ENCODE measurements at regions not wholly inside any gene's neighbourhood (a gene's known extent, or its start where the extent isn't known, plus 50 kb on each side); places are given as distances from the start of the nearest gene placed in this dataset.

DNA sequence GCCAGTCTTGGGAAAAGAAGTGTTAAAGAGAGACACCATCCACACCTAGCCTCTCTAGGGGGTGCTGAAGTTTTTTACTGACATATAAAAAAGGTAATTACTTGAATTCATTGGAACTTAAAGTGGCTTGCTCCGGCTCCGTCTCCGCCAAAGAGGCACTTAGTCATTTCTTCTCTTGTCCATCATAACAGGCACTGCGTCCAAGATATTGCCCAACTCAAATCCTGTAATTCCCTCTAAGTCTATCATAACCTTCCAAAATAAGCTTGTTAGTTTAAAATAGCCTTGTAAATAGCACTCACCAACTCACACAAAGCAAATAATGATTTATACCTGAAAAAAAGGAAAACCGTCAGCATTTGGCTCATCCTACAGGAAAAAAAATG, 160.5 kb downstream of the ZBTB18 start:
- no peaks in the 10 kb centered on the region for H3K27me3 ChIP-seq (ENCODE audit: insufficient read depth, low read depth)
- H3K36me3 ChIP-seq (ENCODE audit: low read depth): no peaks in the 10 kb centered on the region
- H3K4me2 ChIP-seq: no peak overlapping the region
- TF ChIP-seq EZH2 (IDR thresholded peaks at IDR 0.05; ENCODE audit: low read depth) (no peak), CTCF (conservative IDR thresholded peaks at IDR 0.05) (no peak)
- DNase-seq: no peak
- BruUV-seq (replicated peaks): no TSS peak
- H3K9me2 ChIP-seq (ENCODE audit: insufficient read depth): no peaks in the 10 kb centered on the region; the same call in 1 of the 2 replicates
- no peak overlapping the region for H3K27ac ChIP-seq
- H3F3A ChIP-seq (ENCODE audit: insufficient read depth, low read depth): peaks cover 17% of the 10 kb centered on the region
- no peak overlapping the region for H3K4me3 ChIP-seq
- no peaks in the 10 kb centered on the region; the same call in 1 of the 2 replicates for H3K79me2 ChIP-seq (ENCODE audit: low read depth)
- no peaks in the 10 kb centered on the region; the same call in 1 of the 2 replicates for H3K9me3 ChIP-seq (ENCODE audit: insufficient read depth, low read depth)
- POLR2A ChIA-PET (ENCODE audit: unreplicated experiment): no interaction called here
- no peak overlapping the region for H2AFZ ChIP-seq
- peaks cover 36% of the 10 kb centered on the region for H3K4me1 ChIP-seq (replicated peaks; ENCODE audit: insufficient read depth)
- H4K20me1 ChIP-seq (ENCODE audit: insufficient read depth): no peaks in the 10 kb centered on the region
- intact Hi-C loops (cut with micrococcal nuclease; ENCODE audit: unreplicated experiment): loop anchor here (10.0 kb wide), 1 partner anchor 97 kb away; no protein-coding TSS in a partner anchor
- CTCF ChIA-PET: no interaction called here

- H2AFZ ChIP-seq: no peak overlapping the region
Observed at GRCh38 chr1:244212219-244212618, 161.1 kb downstream of the ZBTB18 start.

GRCh38 chr1:244212797-244213475, 161.9 kb downstream of the ZBTB18 start:
- H3K4me2 ChIP-seq: peak overlapping the region; percentile 74
- POLR2A ChIA-PET (ENCODE audit: unreplicated experiment): interaction anchor here (0.6 kb wide), 1 partner anchor 91 kb away, joined by 3 read pairs; no protein-coding TSS in a partner anchor
- H3K9me3 ChIP-seq (ENCODE audit: insufficient read depth, low read depth): no peaks in the 10 kb centered on the region; the same call in 1 of the 2 replicates
- H3K9me2 ChIP-seq (ENCODE audit: insufficient read depth): no peaks in the 10 kb centered on the region; the same call in 1 of the 2 replicates
- no TSS peak for BruUV-seq (replicated peaks)
- no peak overlapping the region for H3K4me3 ChIP-seq
- H3K36me3 ChIP-seq (ENCODE audit: low read depth): no peaks in the 10 kb centered on the region
- no peak overlapping the region for H2AFZ ChIP-seq
- DNase-seq: no peak
- H3K27ac ChIP-seq: peak overlapping the region; percentile 93
- H3K79me2 ChIP-seq (ENCODE audit: low read depth): no peaks in the 10 kb centered on the region; the same call in 1 of the 2 replicates
- H3K27me3 ChIP-seq (ENCODE audit: insufficient read depth, low read depth): no peaks in the 10 kb centered on the region
- intact Hi-C loops (cut with micrococcal nuclease; ENCODE audit: unreplicated experiment): loop anchor here (10.0 kb wide), 1 partner anchor 98 kb away; no protein-coding TSS in a partner anchor
- no peak for TF ChIP-seq CTCF (conservative IDR thresholded peaks at IDR 0.05)
- TF ChIP-seq EZH2 (IDR thresholded peaks at IDR 0.05; ENCODE audit: low read depth): no peak
- peaks cover 31% of the 10 kb centered on the region for H3K4me1 ChIP-seq (replicated peaks; ENCODE audit: insufficient read depth)
- H3F3A ChIP-seq (ENCODE audit: insufficient read depth, low read depth): peaks cover 17% of the 10 kb centered on the region
- no peaks in the 10 kb centered on the region for H4K20me1 ChIP-seq (ENCODE audit: insufficient read depth)
- CTCF ChIA-PET: no interaction called here

More at GRCh38 chr1:244212219-244212618, 161.1 kb downstream of the ZBTB18 start:
- Histone ChIP-seq H3F3A (ENCODE audit: insufficient read depth, low read depth) (peaks cover 17% of the 10 kb centered on the region), H3K9me3 (ENCODE audit: insufficient read depth, low read depth) (no peaks in the 10 kb centered on the region; the same call in 1 of the 2 replicates), H3K36me3 (ENCODE audit: low read depth) (no peaks in the 10 kb centered on the region), H3K9me2 (ENCODE audit: insufficient read depth) (no peaks in the 10 kb centered on the region; the same call in 1 of the 2 replicates), H3K79me2 (ENCODE audit: low read depth) (no peaks in the 10 kb centered on the region; the same call in 1 of the 2 replicates), H4K20me1 (ENCODE audit: insufficient read depth) (no peaks in the 10 kb centered on the region), H3K4me2 (no peak overlapping the region), H3K27me3 (ENCODE audit: insufficient read depth, low read depth) (no peaks in the 10 kb centered on the region), H3K27ac (no peak overlapping the region), H3K4me1 (replicated peaks; ENCODE audit: insufficient read depth) (peaks cover 36% of the 10 kb centered on the region), H3K4me3 (no peak overlapping the region)
- ChIA-PET POLR2A (ENCODE audit: unreplicated experiment) (no interaction called here), CTCF (no interaction called here)
- no TSS peak for BruUV-seq (replicated peaks)
- TF ChIP-seq EZH2 (IDR thresholded peaks at IDR 0.05; ENCODE audit: low read depth) (no peak), CTCF (conservative IDR thresholded peaks at IDR 0.05) (no peak)
- intact Hi-C loops (cut with micrococcal nuclease; ENCODE audit: unreplicated experiment): loop anchor here (10.0 kb wide), 1 partner anchor 97 kb away; no protein-coding TSS in a partner anchor
- DNase-seq: no peak

Measured in PC-9 (cell line).